ENCODE measurements at regions not wholly inside any gene's neighbourhood (a gene's known extent, or its start where the extent isn't known, plus 50 kb on each side); places are given as distances from the start of the nearest gene placed in this dataset.
A peak's percentile ranks its signal among the peaks of the same experiment; 100 is the strongest.

- Histone ChIP-seq H3K27ac (ENCODE audit: control insufficient read depth, insufficient read depth) (no peak overlapping the region), H3K9me3 (replicated peaks; ENCODE audit: control insufficient read depth, insufficient read depth, low read length) (no peaks in the 10 kb centered on the region), H3K79me2 (ENCODE audit: control insufficient read depth, insufficient read depth, low read length) (no peaks in the 10 kb centered on the region), H3K27me3 (replicated peaks in 1 of 2; ENCODE audit: control insufficient read depth in 2 of 2, insufficient read depth in 2 of 2, low read length in 1 of 2) (no peaks in the 10 kb centered on the region), H3K36me3 (ENCODE audit: control insufficient read depth in 2 of 2, insufficient read depth in 2 of 2, low read length in 1 of 2) (no peaks in the 10 kb centered on the region), H4K20me1 (ENCODE audit: control insufficient read depth, insufficient read depth) (no peaks in the 10 kb centered on the region), H3K4me1 (ENCODE audit: control insufficient read depth, insufficient read depth, low read length) (no peaks in the 10 kb centered on the region), H3K4me3 (no peak overlapping the region), H3K9ac (ENCODE audit: control insufficient read depth, insufficient read depth, low read length) (no peak overlapping the region), H2AFZ (ENCODE audit: control insufficient read depth, low read depth, low read length) (no peak overlapping the region), H3K4me2 (ENCODE audit: control insufficient read depth, insufficient read depth) (no peak overlapping the region)
- DNase-seq (ENCODE audit: low read depth, low spot score) (no peak), FAIRE-seq (no peak), ATAC-seq (peak; percentile 96)
- ChIA-PET POLR2A (no interaction called here), CTCF (no interaction called here), SMC1A (ENCODE audit: uncharacterized antibody, unreplicated experiment) (interaction anchor here (1.2 kb wide), 1 partner anchor 10 kb away, joined by 3 read pairs; no protein-coding TSS in a partner anchor), RAD21 (ENCODE audit: unreplicated experiment) (interaction anchor here (1.5 kb wide), 1 partner anchor 288 kb away, joined by 3 read pairs; no protein-coding TSS in a partner anchor)
- intact Hi-C loops (cut with micrococcal nuclease; ENCODE audit: unreplicated experiment), result no loop called here
- no TSS peak for BruUV-seq (replicated peaks)
- in situ Hi-C loops (cut with MboI), result no loop called here
- WGBS (ENCODE audit: insufficient coverage, insufficient replicate concordance, low lambda C conversion rate, missing lambda C conversion rate), result 0% methylated on average over 2 of the region's 2 CpGs
- TF ChIP-seq IRF4 (IDR thresholded peaks at IDR 0.05; ENCODE audit: low read depth, low read length) (no peak), PAX8 (IDR thresholded peaks at IDR 0.05) (no peak), BMI1 (IDR thresholded peaks at IDR 0.05; ENCODE audit: borderline replicate concordance) (no peak), TAF1 (IDR thresholded peaks at IDR 0.05; ENCODE audit: borderline replicate concordance, low read depth, low read length) (no peak), BHLHE40 (IDR thresholded peaks at IDR 0.05; ENCODE audit: borderline replicate concordance in 1 of 2, low read depth in 2 of 2, low read length in 1 of 2) (no peak), IRF5 (IDR thresholded peaks at IDR 0.05; ENCODE audit: borderline replicate concordance) (no peak), ATF2 (IDR thresholded peaks at IDR 0.05; ENCODE audit: low read length) (no peak)
Observed at GRCh38 chr5:152113401-152113800, 188.8 kb upstream of the GLRA1 start.
